Myocyte (in vitro differentiated cells): ENCODE measurements at regions not wholly inside any gene's neighbourhood (a gene's known extent, or its start where the extent isn't known, plus 50 kb on each side); places are given as distances from the start of the nearest gene placed in this dataset.
"Not testable (repeated sequence)": the region's sequence is repeated elsewhere in the genome, so short reads cannot be mapped to it uniquely, and the experiment has no call there.

Experiments used
- DNase-seq: peaks from one replicate; pipeline ENCODE4 v3.0.0-alpha.2; 2012; ENCODE audit warnings: low read depth

- not testable (repeated sequence) for DNase-seq
Measured at GRCh38 chr9:41075671-41076070, 52.8 kb downstream of the FOXD4L6 start.

- DNase-seq, result peak; percentile 82
Measured at GRCh38 chr9:41074356-41074942, 54.0 kb downstream of the FOXD4L6 start.

- peak; percentile 23 for DNase-seq
Measured at GRCh38 chr9:41073471-41074243, 54.8 kb downstream of the FOXD4L6 start.

GRCh38 chr9:41064125-41064795 lies 64.2 kb downstream of the FOXD4L6 start:
- peak; percentile 46 for DNase-seq

GRCh38 chr9:41063243-41063642 lies 65.2 kb downstream of the FOXD4L6 start:
- DNase-seq, result not testable (repeated sequence)

- not testable (repeated sequence) for DNase-seq
Measured at GRCh38 chr9:41059603-41060002, 68.9 kb downstream of the FOXD4L6 start.

- DNase-seq, result not testable (repeated sequence)
Measured at GRCh38 chr9:41053666-41054363, 74.7 kb downstream of the FOXD4L6 start.

- DNase-seq, result not testable (repeated sequence)
Measured at GRCh38 chr9:41048672-41049071, 79.8 kb downstream of the FOXD4L6 start.

GRCh38 chr9:41047792-41048191 lies 80.7 kb downstream of the FOXD4L6 start:
- DNase-seq, result peak; percentile 21

- DNase-seq, result peak; percentile 17
Measured at GRCh38 chr9:41044930-41045329, 83.6 kb downstream of the FOXD4L6 start.

GRCh38 chr9:41043433-41043832 lies 85.0 kb downstream of the FOXD4L6 start:
- DNase-seq, result not testable (repeated sequence)

GRCh38 chr9:41042111-41042510 lies 86.4 kb downstream of the FOXD4L6 start:
- DNase-seq, result not testable (repeated sequence)

- DNase-seq, result not testable (repeated sequence)
Measured at GRCh38 chr9:41040705-41041342, 87.7 kb downstream of the FOXD4L6 start.

GRCh38 chr9:41035276-41035675 lies 93.2 kb downstream of the FOXD4L6 start:
- peak; percentile 47 for DNase-seq

GRCh38 chr9:41034699-41035197 lies 93.7 kb downstream of the FOXD4L6 start:
- peak; percentile 80 for DNase-seq

GRCh38 chr9:41033877-41034276 lies 94.6 kb downstream of the FOXD4L6 start:
- DNase-seq, result not testable (repeated sequence)

- not testable (repeated sequence) for DNase-seq
Measured at GRCh38 chr9:41033360-41033759, 95.1 kb downstream of the FOXD4L6 start.

- DNase-seq, result not testable (repeated sequence)
Measured at GRCh38 chr9:41026912-41027676, 101.4 kb downstream of the FOXD4L6 start.

- not testable (repeated sequence) for DNase-seq
Measured at GRCh38 chr9:41022365-41022764, 106.1 kb downstream of the FOXD4L6 start.
